ENCODE measurements at regions not wholly inside any gene's neighbourhood (a gene's known extent, or its start where the extent isn't known, plus 50 kb on each side); places are given as distances from the start of the nearest gene placed in this dataset.
A peak's percentile ranks its signal among the peaks of the same experiment; 100 is the strongest.

- TF ChIP-seq CTCF (IDR thresholded peaks at IDR 0.05) (peak in 5 of 6 experiments; percentile 41 to 67 (median 50)), EP300 (IDR thresholded peaks at IDR 0.05) (no peak)
Measured at GRCh38 chr6:169961772-169962561, 210.5 kb downstream of the ERMARD start.

Data from upper lobe of left lung (tissue), 4 donors.